Fibroblast of the aortic adventitia (primary cell): ENCODE measurements at regions not wholly inside any gene's neighbourhood (a gene's known extent, or its start where the extent isn't known, plus 50 kb on each side); places are given as distances from the start of the nearest gene placed in this dataset.

Experiments
- DNase-seq: peaks from one replicate; pipeline ENCODE4 v3.0.0-alpha.2; 2010; ENCODE audit warnings: low read depth
- H3K4me3 ChIP-seq: 2 replicates; pipeline ENCODE4 v1.5.1; 2011; ENCODE audit warnings: low read depth, mild to moderate bottlenecking, control low read depth, low read length, moderate library complexity
- CTCF ChIP-seq: IDR thresholded peaks from 2 replicates; pipeline ENCODE4 v1.5.1; 2011; ENCODE audit warnings: mild to moderate bottlenecking, low read length, control low read depth, inconsistent platforms; ENCODE audit not compliant: insufficient read depth

- H3K4me3 ChIP-seq: no peak overlapping the region
- TF ChIP-seq CTCF: no peak
- DNase-seq: no peak
Measured at GRCh38 chr21:38942748-38943211, 137.1 kb downstream of the ETS2 start.

- DNase-seq: no peak
- no peak overlapping the region for H3K4me3 ChIP-seq
- TF ChIP-seq CTCF: no peak
Measured at GRCh38 chr21:38938769-38939168, 133.0 kb downstream of the ETS2 start.

- no peak overlapping the region for H3K4me3 ChIP-seq
- DNase-seq: no peak
- TF ChIP-seq CTCF: no peak
Measured at GRCh38 chr21:38938343-38938742, 132.6 kb downstream of the ETS2 start.

GRCh38 chr21:38937844-38938243, 132.1 kb downstream of the ETS2 start:
- no peak for DNase-seq
- no peak for TF ChIP-seq CTCF
- no peak overlapping the region for H3K4me3 ChIP-seq

- no peak for DNase-seq
- H3K4me3 ChIP-seq: no peak overlapping the region
- TF ChIP-seq CTCF: no peak
Measured at GRCh38 chr21:38937286-38937790, 131.6 kb downstream of the ETS2 start.

GRCh38 chr21:38936240-38936639, 130.5 kb downstream of the ETS2 start:
- TF ChIP-seq CTCF: no peak
- H3K4me3 ChIP-seq: no peak overlapping the region
- DNase-seq: no peak

GRCh38 chr21:38933731-38934130, 128.0 kb downstream of the ETS2 start:
- H3K4me3 ChIP-seq: no peak overlapping the region
- no peak for DNase-seq
- no peak for TF ChIP-seq CTCF
